HEK293 (cell line): ENCODE measurements at regions not wholly inside any gene's neighbourhood (a gene's known extent, or its start where the extent isn't known, plus 50 kb on each side); places are given as distances from the start of the nearest gene placed in this dataset.
"Not testable (repeated sequence)": the region's sequence is repeated elsewhere in the genome, so short reads cannot be mapped to it uniquely, and the experiment has no call there.

ENCODE experiments used
- CTCF ChIA-PET: fragments of 350-600 bp; formaldehyde crosslinking; extraction: SDS; loops from one replicate; lab custom pipeline; 2021; ENCODE audit warnings: antibody characterized with exemption; lab: Yijun Ruan, JAX
- POLR2A ChIA-PET: fragments of 300-600 bp; formaldehyde crosslinking; extraction: SDS; loops from one replicate; lab custom pipeline; 2020; ENCODE audit warnings: antibody characterized with exemption, inconsistent platforms; lab: Yijun Ruan, JAX
- H3K27ac ChIP-seq: fragments of 200-500 bp; sonication (Bioruptor generic); 2 replicates; pipeline ENCODE4 v1.5.1; 2014; ENCODE audit warnings: low read depth, low read length, control low read depth, inconsistent platforms; ENCODE audit errors: extremely low read depth
- H3K36me3 ChIP-seq, 2 experiments: fragments of 200-500 bp in 1 of 2; sonication (Bioruptor generic) in 1 of 2; 1 replicate in 1 of 2; 2 replicates in 1 of 2; pipeline ENCODE4 v1.5.1; 2014 to 2017; ENCODE audit warnings: inconsistent platforms in 2 of 2, low read length in 2 of 2; ENCODE audit not compliant: control insufficient read depth in 2 of 2, insufficient read depth in 1 of 2
- H3K4me1 ChIP-seq: fragments of 200-500 bp; sonication (Bioruptor generic); 2 replicates; pipeline ENCODE4 v1.5.1; 2014; ENCODE audit warnings: mild to moderate bottlenecking, low read length, inconsistent platforms; ENCODE audit not compliant: control insufficient read depth, insufficient read depth
- H3K4me3 ChIP-seq: 2 replicates; pipeline ENCODE4 v1.5.1; 2011; ENCODE audit warnings: low read depth, mild to moderate bottlenecking, control low read depth, low read length, moderate library complexity
- H3K9me3 ChIP-seq: fragments of 200-500 bp; sonication (Bioruptor generic); 2 replicates; pipeline ENCODE4 v1.5.1; 2014; ENCODE audit warnings: low read depth, low read length, inconsistent platforms; ENCODE audit not compliant: control insufficient read depth, insufficient read depth
- HOXA7 ChIP-seq: sonication (generic); formaldehyde crosslinking; IDR thresholded peaks from 2 replicates; pipeline ENCODE4 v1.8.1; 2022; ENCODE audit warnings: missing genetic modification reagents, borderline replicate concordance
- KLF8 ChIP-seq: fragments of 450-650 bp; formaldehyde crosslinking; IDR thresholded peaks from 2 replicates; pipeline ENCODE4 v1.5.1; 2016; ENCODE audit warnings: missing biosample characterization, missing genetic modification characterization
- PRDM6 ChIP-seq: fragments of 450-650 bp; formaldehyde crosslinking; IDR thresholded peaks from 2 replicates; pipeline ENCODE4 v1.5.1; 2017; ENCODE audit warnings: missing biosample characterization, missing genetic modification characterization
- REST ChIP-seq: fragments of 450-650 bp; formaldehyde crosslinking; IDR thresholded peaks from 2 replicates; pipeline ENCODE4 v1.5.1; 2016; ENCODE audit warnings: missing biosample characterization, missing genetic modification characterization
- ZNF112 ChIP-seq: fragments of 450-650 bp; formaldehyde crosslinking; IDR thresholded peaks from 2 replicates; pipeline ENCODE4 v1.5.0; 2017; ENCODE audit warnings: missing biosample characterization, missing genetic modification characterization
- ZNF302 ChIP-seq: fragments of 450-650 bp; formaldehyde crosslinking; IDR thresholded peaks from 2 replicates; pipeline ENCODE4 v1.5.1; 2016; ENCODE audit warnings: missing biosample characterization, missing genetic modification characterization, low read depth
- ZNF335 ChIP-seq: fragments of 450-650 bp; formaldehyde crosslinking; conservative IDR thresholded peaks from 2 replicates; pipeline ENCODE4 v1.5.1; 2016; ENCODE audit warnings: missing biosample characterization, missing genetic modification characterization
- ZNF350 ChIP-seq: fragments of 450-650 bp; formaldehyde crosslinking; IDR thresholded peaks from 2 replicates; pipeline ENCODE4 v1.5.0; 2017; ENCODE audit warnings: missing biosample characterization, mild to moderate bottlenecking, missing genetic modification characterization
- ZNF366 ChIP-seq: fragments of 450-650 bp; formaldehyde crosslinking; conservative IDR thresholded peaks from 2 replicates; pipeline ENCODE4 v1.5.1; 2016; ENCODE audit warnings: missing biosample characterization, missing genetic modification characterization
- ZNF514 ChIP-seq: fragments of 450-650 bp; formaldehyde crosslinking; IDR thresholded peaks from 2 replicates; pipeline ENCODE4 v1.5.1; 2016; ENCODE audit warnings: missing biosample characterization, missing genetic modification characterization
- ZNF529 ChIP-seq: fragments of 450-650 bp; formaldehyde crosslinking; IDR thresholded peaks from 2 replicates; pipeline ENCODE4 v1.5.1; 2017; ENCODE audit warnings: missing genetic modification characterization, missing biosample characterization; ENCODE audit not compliant: insufficient replicate concordance
- ZNF664 ChIP-seq: fragments of 450-650 bp; formaldehyde crosslinking; IDR thresholded peaks from 2 replicates; pipeline ENCODE4 v1.5.1; 2016; ENCODE audit warnings: missing biosample characterization, missing genetic modification characterization
- ZNF792 ChIP-seq: fragments of 450-650 bp; formaldehyde crosslinking; IDR thresholded peaks from 2 replicates; pipeline ENCODE4 v1.5.1; 2016; ENCODE audit warnings: missing biosample characterization, missing genetic modification characterization
- ZSCAN5A ChIP-seq: fragments of 450-650 bp; formaldehyde crosslinking; IDR thresholded peaks from 2 replicates; pipeline ENCODE4 v1.5.1; 2016; ENCODE audit warnings: missing biosample characterization, missing genetic modification characterization

- no peaks in the 10 kb centered on the region for H3K36me3 ChIP-seq
- no peak overlapping the region for H3K27ac ChIP-seq
- no peak overlapping the region for H3K4me3 ChIP-seq
- TF ChIP-seq ZNF302 (tag by site-specific recombination): no peak
- TF ChIP-seq ZSCAN5A (tag by site-specific recombination): no peak
- TF ChIP-seq ZNF664 (tag by site-specific recombination): no peak
- no peak for TF ChIP-seq ZNF350 (tag by site-specific recombination)
- no peak for TF ChIP-seq KLF8 (tag by site-specific recombination)
- TF ChIP-seq ZNF529: no peak
- no peaks in the 10 kb centered on the region for H3K9me3 ChIP-seq
- no peaks in the 10 kb centered on the region for H3K4me1 ChIP-seq
- ChIA-PET POLR2A (no interaction called here), CTCF (no interaction called here)
Observed at GRCh38 chr3:27805282-27805681, 83.2 kb upstream of the EOMES start.

- TF ChIP-seq ZNF792 (tag by site-specific recombination) (no peak), ZNF112 (tag by site-specific recombination) (no peak), ZNF335 (tag by site-specific recombination) (no peak), ZNF514 (tag by site-specific recombination) (no peak), HOXA7 (CRISPR knock-in tag) (no peak), ZNF366 (tag by site-specific recombination) (no peak), PRDM6 (tag by site-specific recombination) (no peak), REST (tag by site-specific recombination) (no peak)
- H3K36me3 ChIP-seq: no peaks in the 10 kb centered on the region
- H3K4me3 ChIP-seq: no peak overlapping the region
- ChIA-PET CTCF (no interaction called here), POLR2A (no interaction called here)
- H3K27ac ChIP-seq: no peak overlapping the region
- H3K4me1 ChIP-seq: no peaks in the 10 kb centered on the region
- H3K9me3 ChIP-seq: no peaks in the 10 kb centered on the region
Observed at GRCh38 chr3:27813255-27813654, 91.1 kb upstream of the EOMES start.

- H3K4me3 ChIP-seq, H3K27ac ChIP-seq, CTCF ChIA-PET: not testable (repeated sequence)
Observed at GRCh38 chr3:27821609-27822008, 99.5 kb upstream of the EOMES start.

More at GRCh38 chr3:27821609-27822008, 99.5 kb upstream of the EOMES start:
- H3K4me1 ChIP-seq, POLR2A ChIA-PET, H3K9me3 ChIP-seq: not testable (repeated sequence)
- H3K36me3 ChIP-seq: peaks cover 0 to 21% of the 10 kb centered on the region in 2 experiments; a peak in 1 of 3 replicates
